ENCODE measurements at regions not wholly inside any gene's neighbourhood (a gene's known extent, or its start where the extent isn't known, plus 50 kb on each side); places are given as distances from the start of the nearest gene placed in this dataset.

GRCh38 chr14:98606816-98607215, 665.2 kb downstream of the BCL11B start:
- no peak overlapping the region for H3K27ac ChIP-seq
- no peak overlapping the region for H3K4me3 ChIP-seq (ENCODE audit: low read depth, low read length)
- no peak for DNase-seq
- peaks cover 66% of the 10 kb centered on the region for H3K27me3 ChIP-seq (ENCODE audit: insufficient read depth, low read depth, severe bottlenecking)
- no peaks in the 10 kb centered on the region for H3K9me3 ChIP-seq (ENCODE audit: severe bottlenecking)
- no peak for TF ChIP-seq CTCF (IDR thresholded peaks at IDR 0.05; ENCODE audit: low read depth, low read length)
- H3K36me3 ChIP-seq: no peaks in the 10 kb centered on the region

- no peak overlapping the region for H3K4me3 ChIP-seq (ENCODE audit: low read depth, low read length)
- TF ChIP-seq CTCF (IDR thresholded peaks at IDR 0.05; ENCODE audit: low read depth, low read length): no peak
- H3K27ac ChIP-seq: no peak overlapping the region
- no peaks in the 10 kb centered on the region for H3K9me3 ChIP-seq (ENCODE audit: severe bottlenecking)
- no peaks in the 10 kb centered on the region for H3K36me3 ChIP-seq
- DNase-seq: no peak
- peaks cover 66% of the 10 kb centered on the region for H3K27me3 ChIP-seq (ENCODE audit: insufficient read depth, low read depth, severe bottlenecking)
Measured at GRCh38 chr14:98607341-98607910, 664.6 kb downstream of the BCL11B start.

GRCh38 chr14:98608071-98609060, 663.6 kb downstream of the BCL11B start:
- no peak overlapping the region for H3K27ac ChIP-seq
- no peak for DNase-seq
- no peaks in the 10 kb centered on the region for H3K9me3 ChIP-seq (ENCODE audit: severe bottlenecking)
- peaks cover 64% of the 10 kb centered on the region for H3K27me3 ChIP-seq (ENCODE audit: insufficient read depth, low read depth, severe bottlenecking)
- no peak overlapping the region for H3K4me3 ChIP-seq (ENCODE audit: low read depth, low read length)
- no peaks in the 10 kb centered on the region for H3K36me3 ChIP-seq
- TF ChIP-seq CTCF (IDR thresholded peaks at IDR 0.05; ENCODE audit: low read depth, low read length): no peak

GRCh38 chr14:98612434-98613200, 659.4 kb downstream of the BCL11B start:
- Histone ChIP-seq H3K4me3 (ENCODE audit: low read depth, low read length) (no peak overlapping the region), H3K36me3 (no peaks in the 10 kb centered on the region), H3K9me3 (ENCODE audit: severe bottlenecking) (no peaks in the 10 kb centered on the region), H3K27me3 (ENCODE audit: insufficient read depth, low read depth, severe bottlenecking) (peaks cover 49% of the 10 kb centered on the region), H3K27ac (no peak overlapping the region)
- TF ChIP-seq CTCF (IDR thresholded peaks at IDR 0.05; ENCODE audit: low read depth, low read length): no peak
- no peak for DNase-seq

GRCh38 chr14:98614741-98615140, 657.3 kb downstream of the BCL11B start:
- no peak for DNase-seq
- TF ChIP-seq CTCF (IDR thresholded peaks at IDR 0.05; ENCODE audit: low read depth, low read length): no peak
- Histone ChIP-seq H3K27ac (no peak overlapping the region), H3K9me3 (ENCODE audit: severe bottlenecking) (no peaks in the 10 kb centered on the region), H3K36me3 (no peaks in the 10 kb centered on the region), H3K27me3 (ENCODE audit: insufficient read depth, low read depth, severe bottlenecking) (peaks cover 38% of the 10 kb centered on the region), H3K4me3 (ENCODE audit: low read depth, low read length) (no peak overlapping the region)
